Lung (tissue), 11 donors: ENCODE measurements at regions not wholly inside any gene's neighbourhood (a gene's known extent, or its start where the extent isn't known, plus 50 kb on each side); places are given as distances from the start of the nearest gene placed in this dataset.

Source experiments
- ATAC-seq: fragments of 200-7000 bp; cut with Tn5 transposase; one replicate; pipeline ENCODE4 v1.9.1; 2020; ENCODE audit warnings: moderate number of reproducible peaks; ENCODE audit not compliant: insufficient read depth, low FRiP score
- DNase-seq, 3 donors: peaks; one replicate each; pipeline ENCODE4 v3.0.0-alpha.2; 2013 to 2017
- H3K27ac ChIP-seq, 2 donors: one replicate each; pipeline ENCODE4 v1.5.1; 2013; ENCODE audit warnings: mild to moderate bottlenecking in 2 of 2, moderate library complexity in 2 of 2, control low read depth in 1 of 2, inconsistent platforms in 1 of 2, low read depth in 1 of 2, low read length in 1 of 2
- H3K27me3 ChIP-seq, 3 donors: one replicate each; pipeline ENCODE4 v1.5.1; 2013; ENCODE audit warnings: low read length in 2 of 3; ENCODE audit not compliant: control insufficient read depth in 3 of 3, insufficient read depth in 3 of 3
- H3K36me3 ChIP-seq, 4 donors: one replicate each; pipeline ENCODE4 v1.5.1; 2013; ENCODE audit warnings: low read length in 4 of 4, mild to moderate bottlenecking in 1 of 4, moderate library complexity in 1 of 4; ENCODE audit not compliant: control insufficient read depth in 4 of 4, insufficient read depth in 4 of 4
- H3K4me1 ChIP-seq, 5 donors: one replicate each; pipeline ENCODE4 v1.5.1; 2013; ENCODE audit warnings: low read length in 5 of 5, mild to moderate bottlenecking in 2 of 5, moderate library complexity in 1 of 5; ENCODE audit not compliant: control insufficient read depth in 5 of 5, insufficient read depth in 5 of 5
- H3K4me3 ChIP-seq: one replicate; pipeline ENCODE4 v1.5.1; 2013; ENCODE audit warnings: mild to moderate bottlenecking, control low read depth, moderate library complexity
- H3K9ac ChIP-seq, 2 donors: one replicate each; pipeline ENCODE4 v1.5.1; 2013; ENCODE audit warnings: low read length in 2 of 2, control low read depth in 1 of 2; ENCODE audit not compliant: insufficient read depth in 1 of 2
- H3K9me3 ChIP-seq, 4 donors: one replicate each; pipeline ENCODE4 v1.5.1; 2013; ENCODE audit warnings: low read length in 3 of 4, mild to moderate bottlenecking in 1 of 4, moderate library complexity in 1 of 4; ENCODE audit not compliant: control insufficient read depth in 4 of 4, insufficient read depth in 3 of 4
- WGBS, 2 donors: extraction: QIAGEN DNeasy Blood & Tissue Kit; methylation state at CpG; one replicate each; pipeline ENCODE4 v1.1.7; 2013; 5-methylcytosine and 5-hydroxymethylcytosine counted together
- TF ChIP-seq, protein P1 (sequence below): IDR thresholded peaks from 2 replicates; pipeline ENCODE4 v1.5.1; 2012; ENCODE audit warnings: mild to moderate bottlenecking; ENCODE audit errors: control extremely low read depth, extremely low read depth
- donor health status: control.
- donor health status: control.
- donor health status: Bipolar disorder and iron deficiency.
- donor health status: healthy.
- donor health status: DM: yes; HTN: yes; CAD: no.

DNA sequence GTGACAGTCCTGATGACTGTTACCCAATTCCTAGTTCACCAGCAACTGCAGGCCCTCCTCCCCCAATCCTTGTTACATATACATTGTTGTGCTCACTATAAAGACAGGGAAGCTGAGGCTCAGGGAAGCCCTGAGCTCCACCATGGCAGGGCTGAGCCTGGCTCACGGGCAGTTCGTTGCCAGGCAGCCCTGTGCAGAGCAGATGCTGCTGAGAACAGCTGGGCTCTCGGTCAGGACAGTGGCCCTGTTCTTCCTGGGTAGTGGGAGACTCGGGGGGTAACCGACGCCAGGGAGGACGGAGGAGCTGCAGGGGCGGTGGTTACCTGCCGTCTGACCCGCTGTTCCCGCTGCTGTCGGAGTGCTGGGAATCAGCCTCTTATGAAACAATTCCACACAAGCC, 80.9 kb upstream of the ZNF469 start:
- TF ChIP-seq, protein P1, sequence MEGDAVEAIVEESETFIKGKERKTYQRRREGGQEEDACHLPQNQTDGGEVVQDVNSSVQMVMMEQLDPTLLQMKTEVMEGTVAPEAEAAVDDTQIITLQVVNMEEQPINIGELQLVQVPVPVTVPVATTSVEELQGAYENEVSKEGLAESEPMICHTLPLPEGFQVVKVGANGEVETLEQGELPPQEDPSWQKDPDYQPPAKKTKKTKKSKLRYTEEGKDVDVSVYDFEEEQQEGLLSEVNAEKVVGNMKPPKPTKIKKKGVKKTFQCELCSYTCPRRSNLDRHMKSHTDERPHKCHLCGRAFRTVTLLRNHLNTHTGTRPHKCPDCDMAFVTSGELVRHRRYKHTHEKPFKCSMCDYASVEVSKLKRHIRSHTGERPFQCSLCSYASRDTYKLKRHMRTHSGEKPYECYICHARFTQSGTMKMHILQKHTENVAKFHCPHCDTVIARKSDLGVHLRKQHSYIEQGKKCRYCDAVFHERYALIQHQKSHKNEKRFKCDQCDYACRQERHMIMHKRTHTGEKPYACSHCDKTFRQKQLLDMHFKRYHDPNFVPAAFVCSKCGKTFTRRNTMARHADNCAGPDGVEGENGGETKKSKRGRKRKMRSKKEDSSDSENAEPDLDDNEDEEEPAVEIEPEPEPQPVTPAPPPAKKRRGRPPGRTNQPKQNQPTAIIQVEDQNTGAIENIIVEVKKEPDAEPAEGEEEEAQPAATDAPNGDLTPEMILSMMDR = no peak
- DNase-seq (no peak), ATAC-seq (no peak)
- no peaks in the 10 kb centered on the region for H3K36me3 ChIP-seq
- 73 to 76% methylated on average over 12 of the region's 12 CpGs for WGBS, 2 donors
- H3K9ac ChIP-seq = no peak overlapping the region
- no peak overlapping the region for H3K4me3 ChIP-seq
- H3K27me3 ChIP-seq = peaks cover 0 to 2% (median 0%) of the 10 kb centered on the region in 3 donors
- H3K4me1 ChIP-seq = peaks cover 0 to 17% (median 13%) of the 10 kb centered on the region in 5 donors
- H3K27ac ChIP-seq = no peak overlapping the region
- H3K9me3 ChIP-seq = peaks cover 0 to 19% (median 0%) of the 10 kb centered on the region in 4 donors

DNA sequence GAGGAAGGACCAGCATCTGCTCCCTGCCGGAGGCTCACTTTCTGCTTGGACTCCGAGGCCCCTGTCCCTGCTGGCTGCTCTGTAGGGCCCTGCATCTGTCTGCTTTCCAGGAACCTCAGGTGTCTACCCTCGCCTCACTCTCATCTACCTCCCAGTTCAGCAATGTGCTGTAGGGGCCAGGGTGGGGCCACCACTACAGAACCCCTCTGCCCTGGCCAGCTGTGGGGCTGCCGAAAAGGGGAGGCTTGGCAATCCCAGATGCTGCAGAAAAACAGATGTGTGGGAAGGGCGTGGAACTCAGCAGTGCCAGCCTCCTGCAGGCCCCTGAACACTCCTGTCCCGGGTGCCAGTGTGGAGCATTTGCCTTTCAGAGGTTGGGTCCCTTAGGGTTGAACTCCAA, 80.1 kb upstream of the ZNF469 start:
- Histone ChIP-seq H3K27ac (no peak overlapping the region), H3K27me3 (peaks cover 0 to 2% (median 0%) of the 10 kb centered on the region in 3 donors), H3K9ac (no peak overlapping the region), H3K4me3 (no peak overlapping the region), H3K4me1 (peaks cover 0 to 17% (median 13%) of the 10 kb centered on the region in 5 donors), H3K36me3 (no peaks in the 10 kb centered on the region), H3K9me3 (peaks cover 0 to 19% (median 0%) of the 10 kb centered on the region in 4 donors)
- TF ChIP-seq, protein P1 = no peak
- ATAC-seq (no peak), DNase-seq (no peak)
- WGBS, 2 donors = 89 to 91% methylated on average over 6 of the region's 6 CpGs

DNA sequence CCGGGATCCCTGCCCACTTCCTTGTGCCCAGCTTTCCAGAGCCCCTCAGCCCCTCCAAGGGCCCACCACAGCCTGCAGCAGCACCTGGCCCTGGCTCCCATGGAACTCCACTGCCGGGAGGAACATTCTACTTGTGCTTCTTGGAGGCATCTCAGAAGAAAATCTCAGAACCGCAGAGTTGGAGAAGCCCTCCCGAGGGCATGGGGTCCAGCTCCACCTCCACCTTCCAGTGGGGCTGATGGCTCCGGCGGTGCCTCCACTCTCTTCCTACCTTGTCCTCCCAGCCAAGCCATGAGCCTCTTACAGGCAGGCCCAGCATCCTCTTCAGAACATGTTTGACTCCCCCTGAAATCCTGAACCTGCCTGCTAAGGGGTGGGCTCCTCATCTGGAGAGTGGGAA, 79.4 kb upstream of the ZNF469 start:
- Histone ChIP-seq H3K36me3 (no peaks in the 10 kb centered on the region), H3K27ac (peak overlapping the region in 1 of 2 donors; percentile 20), H3K9me3 (peaks cover 0 to 19% (median 2%) of the 10 kb centered on the region in 4 donors), H3K9ac (no peak overlapping the region), H3K4me1 (peaks cover 0 to 16% (median 13%) of the 10 kb centered on the region in 5 donors), H3K4me3 (no peak overlapping the region), H3K27me3 (peaks cover 0 to 2% (median 0%) of the 10 kb centered on the region in 3 donors)
- TF ChIP-seq, protein P1 = no peak
- 77% methylated on average over 6 of the region's 6 CpGs for WGBS, 2 donors
- DNase-seq = no peak
- no peak for ATAC-seq
